ENCODE measurements at regions not wholly inside any gene's neighbourhood (a gene's known extent, or its start where the extent isn't known, plus 50 kb on each side); places are given as distances from the start of the nearest gene placed in this dataset.

GRCh38 chr3:155029941-155030340 lies 50.2 kb upstream of the MME start:
- Mint-ChIP-seq H3K36me3 (no peaks in the 10 kb centered on the region), H3K9me3 (peaks cover 0 to 26% (median 4%) of the 10 kb centered on the region in 9 donors), H3K4me1 (no peaks in the 10 kb centered on the region), H3K4me3 (no peak overlapping the region), H3K27me3 (peaks cover 0 to 1% (median 0%) of the 10 kb centered on the region in 5 donors), H3K27ac (no peak overlapping the region)
- ATAC-seq (no peak), DNase-seq (no peak)
- POLR2A ChIA-PET = no interaction called here

GRCh38 chr3:155026999-155027591 lies 53.0 kb upstream of the MME start:
- ATAC-seq (no peak), DNase-seq (no peak)
- H3K9me3 Mint-ChIP-seq = peaks cover 0 to 26% (median 4%) of the 10 kb centered on the region in 9 donors
- H3K27ac Mint-ChIP-seq = no peak overlapping the region
- H3K36me3 Mint-ChIP-seq = no peaks in the 10 kb centered on the region
- H3K4me3 Mint-ChIP-seq = no peak overlapping the region
- H3K4me1 Mint-ChIP-seq = peaks cover 0 to 1% (median 0%) of the 10 kb centered on the region in 4 donors
- H3K27me3 Mint-ChIP-seq = peaks cover 0 to 1% (median 0%) of the 10 kb centered on the region in 5 donors
- POLR2A ChIA-PET = no interaction called here

- POLR2A ChIA-PET = no interaction called here
- peaks cover 0 to 1% (median 0%) of the 10 kb centered on the region in 4 donors for H3K4me1 Mint-ChIP-seq
- H3K36me3 Mint-ChIP-seq = no peaks in the 10 kb centered on the region
- H3K27ac Mint-ChIP-seq = no peak overlapping the region
- ATAC-seq (no peak), DNase-seq (no peak)
- H3K4me3 Mint-ChIP-seq = no peak overlapping the region
- H3K9me3 Mint-ChIP-seq = peaks cover 0 to 19% (median 2%) of the 10 kb centered on the region in 9 donors
- H3K27me3 Mint-ChIP-seq = no peaks in the 10 kb centered on the region
Observed at GRCh38 chr3:155024006-155024638, 56.0 kb upstream of the MME start.

- ATAC-seq (no peak), DNase-seq (no peak)
- H3K4me1 Mint-ChIP-seq = peaks cover 0 to 1% (median 0%) of the 10 kb centered on the region in 4 donors
- POLR2A ChIA-PET = no interaction called here
- no peak overlapping the region for H3K27ac Mint-ChIP-seq
- peaks cover 0 to 12% (median 0%) of the 10 kb centered on the region in 9 donors for H3K9me3 Mint-ChIP-seq
- H3K36me3 Mint-ChIP-seq = no peaks in the 10 kb centered on the region
- no peaks in the 10 kb centered on the region for H3K27me3 Mint-ChIP-seq
- H3K4me3 Mint-ChIP-seq = no peak overlapping the region
Observed at GRCh38 chr3:155022896-155023295, 57.2 kb upstream of the MME start.

GRCh38 chr3:155019575-155019974 lies 60.5 kb upstream of the MME start:
- DNase-seq = no peak
- Mint-ChIP-seq H3K4me1 (peaks cover 0 to 1% (median 0%) of the 10 kb centered on the region in 4 donors), H3K27ac (no peak overlapping the region), H3K36me3 (no peaks in the 10 kb centered on the region), H3K4me3 (no peak overlapping the region), H3K9me3 (peaks cover 0 to 4% (median 0%) of the 10 kb centered on the region in 9 donors), H3K27me3 (no peaks in the 10 kb centered on the region)
- POLR2A ChIA-PET = no interaction called here
- ATAC-seq = no peak

- POLR2A ChIA-PET = no interaction called here
- no peak overlapping the region for H3K4me3 Mint-ChIP-seq
- H3K36me3 Mint-ChIP-seq = no peaks in the 10 kb centered on the region
- H3K4me1 Mint-ChIP-seq = peaks cover 0 to 1% (median 0%) of the 10 kb centered on the region in 4 donors
- DNase-seq (no peak), ATAC-seq (no peak)
- peaks cover 0 to under 1% (median 0%) of the 10 kb centered on the region in 9 donors for H3K9me3 Mint-ChIP-seq
- no peaks in the 10 kb centered on the region for H3K27me3 Mint-ChIP-seq
- no peak overlapping the region for H3K27ac Mint-ChIP-seq
Observed at GRCh38 chr3:155018621-155019330, 61.3 kb upstream of the MME start.

GRCh38 chr3:155015776-155016436 lies 64.2 kb upstream of the MME start:
- Mint-ChIP-seq H3K27me3 (peaks cover 0 to 3% (median 0%) of the 10 kb centered on the region in 5 donors), H3K4me1 (peaks cover 0 to 2% (median 0%) of the 10 kb centered on the region in 4 donors), H3K9me3 (peaks cover 0 to 6% (median 0%) of the 10 kb centered on the region in 9 donors), H3K27ac (no peak overlapping the region), H3K4me3 (no peak overlapping the region), H3K36me3 (no peaks in the 10 kb centered on the region)
- ATAC-seq = no peak
- POLR2A ChIA-PET = no interaction called here
- no peak for DNase-seq

GRCh38 chr3:155014953-155015352 lies 65.2 kb upstream of the MME start:
- Mint-ChIP-seq H3K4me1 (peaks cover 0 to 2% (median 0%) of the 10 kb centered on the region in 4 donors), H3K27ac (no peak overlapping the region), H3K9me3 (peaks cover 0 to 6% (median 0%) of the 10 kb centered on the region in 9 donors), H3K27me3 (peaks cover 0 to 3% (median 0%) of the 10 kb centered on the region in 5 donors), H3K36me3 (no peaks in the 10 kb centered on the region), H3K4me3 (no peak overlapping the region)
- POLR2A ChIA-PET = no interaction called here
- DNase-seq (no peak), ATAC-seq (no peak)

- ATAC-seq (no peak), DNase-seq (no peak)
- no peaks in the 10 kb centered on the region for H3K36me3 Mint-ChIP-seq
- POLR2A ChIA-PET = no interaction called here
- H3K9me3 Mint-ChIP-seq = peaks cover 0 to 6% (median 0%) of the 10 kb centered on the region in 9 donors
- H3K4me3 Mint-ChIP-seq = no peak overlapping the region
- peaks cover 0 to 2% (median 0%) of the 10 kb centered on the region in 4 donors for H3K4me1 Mint-ChIP-seq
- H3K27ac Mint-ChIP-seq = no peak overlapping the region
- peaks cover 0 to 3% (median 0%) of the 10 kb centered on the region in 5 donors for H3K27me3 Mint-ChIP-seq
Observed at GRCh38 chr3:155013427-155013826, 66.7 kb upstream of the MME start.

- H3K27me3 Mint-ChIP-seq = peaks cover 0 to 3% (median 0%) of the 10 kb centered on the region in 5 donors
- no peaks in the 10 kb centered on the region for H3K36me3 Mint-ChIP-seq
- POLR2A ChIA-PET = no interaction called here
- no peak overlapping the region for H3K4me3 Mint-ChIP-seq
- peaks cover 0 to 6% (median 0%) of the 10 kb centered on the region in 9 donors for H3K9me3 Mint-ChIP-seq
- H3K27ac Mint-ChIP-seq = no peak overlapping the region
- DNase-seq (no peak), ATAC-seq (no peak)
- H3K4me1 Mint-ChIP-seq = peaks cover 0 to 2% (median 0%) of the 10 kb centered on the region in 4 donors
Observed at GRCh38 chr3:155012584-155012983, 67.5 kb upstream of the MME start.

GRCh38 chr3:155010416-155010815 lies 69.7 kb upstream of the MME start:
- ATAC-seq (no peak), DNase-seq (no peak)
- Mint-ChIP-seq H3K27me3 (peaks cover 0 to 3% (median 0%) of the 10 kb centered on the region in 5 donors), H3K36me3 (no peaks in the 10 kb centered on the region), H3K4me1 (peaks cover 0 to 2% (median 0%) of the 10 kb centered on the region in 4 donors), H3K9me3 (peaks cover 0 to 6% (median 0%) of the 10 kb centered on the region in 9 donors), H3K4me3 (no peak overlapping the region), H3K27ac (no peak overlapping the region)
- POLR2A ChIA-PET = no interaction called here

GRCh38 chr3:155009217-155009616 lies 70.9 kb upstream of the MME start:
- ATAC-seq = no peak
- H3K9me3 Mint-ChIP-seq = peaks cover 0 to 6% (median 2%) of the 10 kb centered on the region in 9 donors
- H3K4me1 Mint-ChIP-seq = peaks cover 0 to 2% (median 0%) of the 10 kb centered on the region in 4 donors
- H3K27me3 Mint-ChIP-seq = peaks cover 0 to 3% (median 0%) of the 10 kb centered on the region in 5 donors
- H3K27ac Mint-ChIP-seq = no peak overlapping the region
- H3K4me3 Mint-ChIP-seq = no peak overlapping the region
- POLR2A ChIA-PET = no interaction called here
- H3K36me3 Mint-ChIP-seq = no peaks in the 10 kb centered on the region
- no peak for DNase-seq

- H3K4me3 Mint-ChIP-seq = no peak overlapping the region
- ATAC-seq (no peak), DNase-seq (no peak)
- no peaks in the 10 kb centered on the region for H3K4me1 Mint-ChIP-seq
- peaks cover 0 to 7% (median 0%) of the 10 kb centered on the region in 9 donors for H3K9me3 Mint-ChIP-seq
- POLR2A ChIA-PET = no interaction called here
- H3K27me3 Mint-ChIP-seq = peaks cover 0 to 2% (median 0%) of the 10 kb centered on the region in 5 donors
- no peaks in the 10 kb centered on the region for H3K36me3 Mint-ChIP-seq
- H3K27ac Mint-ChIP-seq = no peak overlapping the region
Observed at GRCh38 chr3:155007729-155008128, 72.4 kb upstream of the MME start.

All from naive thymus-derived CD8-positive, alpha-beta T cell (primary cell).